Endothelial cell of umbilical vein (primary cell): ENCODE measurements at regions not wholly inside any gene's neighbourhood (a gene's known extent, or its start where the extent isn't known, plus 50 kb on each side); places are given as distances from the start of the nearest gene placed in this dataset.

Source experiments
- CTCF ChIP-seq, 2 donors: IDR thresholded peaks; 1 replicate in 1 of 2; 2 replicates in 1 of 2; pipeline ENCODE4 v1.5.1; 2011; ENCODE audit warnings: low read length in 2 of 2, mild to moderate bottlenecking in 2 of 2, moderate library complexity in 2 of 2, control low read depth in 1 of 2, inconsistent platforms in 1 of 2, low read depth in 1 of 2; ENCODE audit not compliant: insufficient read depth in 1 of 2; ENCODE audit errors: extremely low read depth in 1 of 2
- EZH2 ChIP-seq: IDR thresholded peaks from 2 replicates; pipeline ENCODE4 v1.6.1; 2012; ENCODE audit warnings: borderline replicate concordance, low read depth, mild to moderate bottlenecking, moderate library complexity, low read length, inconsistent platforms; ENCODE audit not compliant: severe bottlenecking
- MAX ChIP-seq: IDR thresholded peaks from 2 replicates; pipeline ENCODE4 v1.6.1; 2011; ENCODE audit not compliant: insufficient read depth, insufficient read length
- MYC ChIP-seq: IDR thresholded peaks from one replicate; pipeline ENCODE4 v1.6.1; 2011; ENCODE audit warnings: mild to moderate bottlenecking, low read depth, low read length
- POLR2AphosphoS5 ChIP-seq: IDR thresholded peaks from 2 replicates; pipeline ENCODE4 v1.6.1; 2012; ENCODE audit warnings: low read depth, mild to moderate bottlenecking, control low read depth, low read length, moderate library complexity; ENCODE audit not compliant: insufficient read depth

GRCh38 chr3:28743831-28744230, 395.2 kb upstream of the AZI2 start:
- no peak for TF ChIP-seq MAX
- no peak for TF ChIP-seq CTCF (IDR thresholded peaks at IDR 0.05; ENCODE audit: extremely low read depth in 1 of 2, insufficient read depth in 1 of 2, low read depth in 1 of 2, low read length in 2 of 2)
- TF ChIP-seq EZH2: no peak
- no peak for TF ChIP-seq MYC
- no peak for TF ChIP-seq POLR2AphosphoS5
